SK-N-SH (cell line): ENCODE measurements at regions not wholly inside any gene's neighbourhood (a gene's known extent, or its start where the extent isn't known, plus 50 kb on each side); places are given as distances from the start of the nearest gene placed in this dataset.

ENCODE experiments used
- CTCF ChIA-PET: fragments of 300-600, 350-600 bp; formaldehyde crosslinking; extraction: SDS; loops from one replicate; lab custom pipeline; 2021; lab: Yijun Ruan, JAX
- POLR2A ChIA-PET: fragments of 350-600 bp; sonication (Branson Sonifier 250); formaldehyde crosslinking; extraction: SDS; loops from one replicate; lab custom pipeline; 2020; ENCODE audit warnings: antibody characterized with exemption, inconsistent platforms; lab: Yijun Ruan, JAX
- DNase-seq: peaks from one replicate; pipeline ENCODE4 v3.0.0; 2012
- H2AFZ ChIP-seq: fragments of 200-600 bp; sonication (generic); 2 replicates; pipeline ENCODE4 v1.8.1; 2016; ENCODE audit warnings: antibody characterized with exemption, mild to moderate bottlenecking, low read depth
- H3F3A ChIP-seq: fragments of 200-600 bp; sonication (generic); replicated peaks from 2 replicates; pipeline ENCODE3; 2016; ENCODE audit warnings: antibody characterized with exemption, mild to moderate bottlenecking; ENCODE audit not compliant: insufficient read depth
- H3K27ac ChIP-seq, 2 experiments: fragments of 200-500 bp in 1 of 2; fragments of 200-600 bp in 1 of 2; sonication (Bioruptor generic) in 1 of 2; sonication (generic), shearing (Covaris generic) in 1 of 2; 2 replicates each; pipeline versions ENCODE4 v1.5.1 to v1.6.1; 2014 to 2016; ENCODE audit warnings: low read depth in 2 of 2, inconsistent platforms in 1 of 2, low read length in 1 of 2, mild to moderate bottlenecking in 1 of 2, mixed read lengths in 1 of 2
- H3K27me3 ChIP-seq: fragments of 200-600 bp; sonication (generic), shearing (Covaris generic); 2 replicates; pipeline ENCODE4 v1.6.1; 2016; ENCODE audit warnings: mixed run types; ENCODE audit not compliant: insufficient read depth
- H3K36me3 ChIP-seq, 2 experiments: fragments of 200-500 bp in 1 of 2; fragments of 200-600 bp in 1 of 2; sonication (Bioruptor generic) in 1 of 2; sonication (generic) in 1 of 2; replicated peaks in 1 of 2; 2 replicates each; pipeline versions ENCODE3 to v1.5.1; 2014 to 2016; ENCODE audit warnings: low read length in 1 of 2, mild to moderate bottlenecking in 1 of 2; ENCODE audit not compliant: insufficient read depth in 2 of 2, control insufficient read depth in 1 of 2
- H3K4me1 ChIP-seq, 2 experiments: fragments of 200-500 bp in 1 of 2; fragments of 200-600 bp in 1 of 2; sonication (Bioruptor generic) in 1 of 2; sonication (generic), shearing (Covaris generic) in 1 of 2; 2 replicates each; pipeline versions ENCODE4 v1.5.1 to v1.6.1; 2014 to 2016; ENCODE audit warnings: low read depth in 1 of 2, low read length in 1 of 2, mixed run types in 1 of 2; ENCODE audit not compliant: insufficient read depth in 2 of 2, control insufficient read depth in 1 of 2
- H3K4me2 ChIP-seq: fragments of 200-600 bp; sonication (generic), shearing (Covaris generic); 2 replicates; pipeline ENCODE4 v1.6.1; 2017; ENCODE audit warnings: mixed run types
- H3K4me3 ChIP-seq, 2 experiments: fragments of 200-500 bp in 1 of 2; fragments of 200-600 bp in 1 of 2; sonication (Bioruptor generic) in 1 of 2; sonication (generic), shearing (Covaris generic) in 1 of 2; 2 replicates each; pipeline versions ENCODE4 v1.5.1 to v1.8.1; 2014 to 2016; ENCODE audit warnings: low read depth in 2 of 2, inconsistent platforms in 1 of 2, low read length in 1 of 2, mild to moderate bottlenecking in 1 of 2, mixed read lengths in 1 of 2, moderate library complexity in 1 of 2
- H3K79me2 ChIP-seq: fragments of 200-600 bp; sonication (generic); 2 replicates; pipeline ENCODE4 v1.8.1; 2017; ENCODE audit warnings: mild to moderate bottlenecking; ENCODE audit not compliant: insufficient read depth
- H3K9ac ChIP-seq: fragments of 200-600 bp; sonication (generic); 2 replicates; pipeline ENCODE4 v1.6.1; 2017; ENCODE audit warnings: mixed run types
- H3K9me2 ChIP-seq: fragments of 200-600 bp; sonication (generic); 2 replicates; pipeline ENCODE4 v1.6.1; 2017; ENCODE audit warnings: mixed run types
- H3K9me3 ChIP-seq: fragments of 200-600 bp; sonication (generic); 2 replicates; pipeline ENCODE4 v1.6.1; 2017; ENCODE audit warnings: mixed run types, mild to moderate bottlenecking, moderate library complexity
- H4K20me1 ChIP-seq: fragments of 200-600 bp; sonication (generic); 2 replicates; pipeline ENCODE4 v1.6.1; 2017; ENCODE audit warnings: mild to moderate bottlenecking, mixed run types; ENCODE audit not compliant: insufficient read depth
- ELF1 ChIP-seq: IDR thresholded peaks from 2 replicates; pipeline ENCODE4 v1.4.0; 2012
- FOXJ3 ChIP-seq: sonication (generic); formaldehyde crosslinking; IDR thresholded peaks from 2 replicates; pipeline ENCODE4 v1.5.1; 2020; ENCODE audit warnings: mild to moderate bottlenecking, missing genetic modification reagents
- FOXM1 ChIP-seq: IDR thresholded peaks from 2 replicates; pipeline ENCODE4 v1.4.0; 2012; ENCODE audit warnings: low read depth, mild to moderate bottlenecking
- GABPA ChIP-seq: IDR thresholded peaks from 2 replicates; pipeline ENCODE4 v1.4.0; 2012; ENCODE audit warnings: low read depth, mild to moderate bottlenecking
- GATA2 ChIP-seq: sonication (generic); formaldehyde crosslinking; IDR thresholded peaks from 2 replicates; pipeline ENCODE4 v1.5.0; 2020; ENCODE audit warnings: mild to moderate bottlenecking, missing genetic modification reagents
- NFIC ChIP-seq: IDR thresholded peaks from 2 replicates; pipeline ENCODE4 v1.4.0; 2012; ENCODE audit warnings: borderline replicate concordance
- NRF1 ChIP-seq: IDR thresholded peaks from 2 replicates; pipeline ENCODE4 v1.6.1; 2012; ENCODE audit warnings: low read depth, mild to moderate bottlenecking, low read length
- POLR2AphosphoS5 ChIP-seq: IDR thresholded peaks from 2 replicates; pipeline ENCODE4 v1.6.1; 2012; ENCODE audit warnings: low read depth, low read length
- RAD21 ChIP-seq: IDR thresholded peaks from 2 replicates; pipeline ENCODE4 v1.6.1; 2012; ENCODE audit warnings: mild to moderate bottlenecking, low read length
- RCOR1 ChIP-seq: fragments of 150-350 bp; IDR thresholded peaks from 2 replicates; pipeline ENCODE4 v1.6.1; 2017; ENCODE audit warnings: antibody characterized with exemption, low read length
- RXRA ChIP-seq: IDR thresholded peaks from 2 replicates; pipeline ENCODE4 v1.4.0; 2012; ENCODE audit warnings: low read depth, mild to moderate bottlenecking, borderline replicate concordance
- TAF1 ChIP-seq: IDR thresholded peaks from 2 replicates; pipeline ENCODE4 v1.6.1; 2012; ENCODE audit warnings: low read depth, mild to moderate bottlenecking, low read length, moderate library complexity, borderline replicate concordance
- TCF12 ChIP-seq: IDR thresholded peaks from 2 replicates; pipeline ENCODE4 v1.4.0; 2012
- TEAD4 ChIP-seq: IDR thresholded peaks from 2 replicates; pipeline ENCODE4 v1.4.0; 2012; ENCODE audit warnings: mild to moderate bottlenecking, borderline replicate concordance; ENCODE audit not compliant: insufficient read depth
- WGBS: methylation state at CpG from one replicate; pipeline ENCODE4 v1.1.6; 2017; ENCODE audit warnings: low lambda C conversion rate; 5-methylcytosine and 5-hydroxymethylcytosine counted together
- TF ChIP-seq, protein P1 (sequence below): IDR thresholded peaks from 2 replicates; pipeline ENCODE4 v1.6.1; 2012; ENCODE audit warnings: mild to moderate bottlenecking, low read depth, low read length, moderate library complexity
- TF ChIP-seq, protein P2 (sequence below): fragments of 150-350 bp; IDR thresholded peaks from 2 replicates; pipeline ENCODE4 v1.6.1; 2017; ENCODE audit warnings: antibody characterized with exemption, low read length, low read depth, borderline replicate concordance

DNA sequence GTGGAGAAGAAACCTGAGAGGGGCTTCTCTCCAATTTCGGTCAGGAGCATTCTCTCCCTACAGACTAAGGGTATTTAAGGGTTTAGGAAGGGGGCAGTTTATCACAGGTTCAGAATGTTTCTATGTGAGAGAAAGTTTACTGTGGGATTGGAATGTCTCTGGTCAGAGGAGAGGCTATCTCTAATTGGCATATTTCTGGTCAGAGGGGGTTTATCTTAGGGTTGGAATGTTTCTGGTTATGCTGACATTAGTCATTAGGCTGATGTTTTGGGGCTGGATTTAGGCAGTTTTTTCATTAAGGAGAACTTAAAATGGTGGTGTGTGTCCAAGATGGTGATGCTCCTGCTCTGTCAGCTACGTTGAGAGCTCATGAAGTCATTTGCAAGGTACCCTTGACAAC, 758.0 kb downstream of the TYW1 start:
- no peak overlapping the region for H3K27ac ChIP-seq
- H3K79me2 ChIP-seq: no peaks in the 10 kb centered on the region
- no peaks in the 10 kb centered on the region for H3K36me3 ChIP-seq
- DNase-seq: no peak
- H3K4me1 ChIP-seq: no peaks in the 10 kb centered on the region
- H3K9ac ChIP-seq: no peak overlapping the region
- TF ChIP-seq NRF1 (no peak), RAD21 (no peak), ELF1 (no peak), TEAD4 (no peak), RXRA (no peak), POLR2AphosphoS5 (no peak), FOXJ3 (CRISPR knock-in tag) (no peak), TCF12 (no peak), FOXM1 (no peak), GABPA (no peak)
- TF ChIP-seq, protein P1, sequence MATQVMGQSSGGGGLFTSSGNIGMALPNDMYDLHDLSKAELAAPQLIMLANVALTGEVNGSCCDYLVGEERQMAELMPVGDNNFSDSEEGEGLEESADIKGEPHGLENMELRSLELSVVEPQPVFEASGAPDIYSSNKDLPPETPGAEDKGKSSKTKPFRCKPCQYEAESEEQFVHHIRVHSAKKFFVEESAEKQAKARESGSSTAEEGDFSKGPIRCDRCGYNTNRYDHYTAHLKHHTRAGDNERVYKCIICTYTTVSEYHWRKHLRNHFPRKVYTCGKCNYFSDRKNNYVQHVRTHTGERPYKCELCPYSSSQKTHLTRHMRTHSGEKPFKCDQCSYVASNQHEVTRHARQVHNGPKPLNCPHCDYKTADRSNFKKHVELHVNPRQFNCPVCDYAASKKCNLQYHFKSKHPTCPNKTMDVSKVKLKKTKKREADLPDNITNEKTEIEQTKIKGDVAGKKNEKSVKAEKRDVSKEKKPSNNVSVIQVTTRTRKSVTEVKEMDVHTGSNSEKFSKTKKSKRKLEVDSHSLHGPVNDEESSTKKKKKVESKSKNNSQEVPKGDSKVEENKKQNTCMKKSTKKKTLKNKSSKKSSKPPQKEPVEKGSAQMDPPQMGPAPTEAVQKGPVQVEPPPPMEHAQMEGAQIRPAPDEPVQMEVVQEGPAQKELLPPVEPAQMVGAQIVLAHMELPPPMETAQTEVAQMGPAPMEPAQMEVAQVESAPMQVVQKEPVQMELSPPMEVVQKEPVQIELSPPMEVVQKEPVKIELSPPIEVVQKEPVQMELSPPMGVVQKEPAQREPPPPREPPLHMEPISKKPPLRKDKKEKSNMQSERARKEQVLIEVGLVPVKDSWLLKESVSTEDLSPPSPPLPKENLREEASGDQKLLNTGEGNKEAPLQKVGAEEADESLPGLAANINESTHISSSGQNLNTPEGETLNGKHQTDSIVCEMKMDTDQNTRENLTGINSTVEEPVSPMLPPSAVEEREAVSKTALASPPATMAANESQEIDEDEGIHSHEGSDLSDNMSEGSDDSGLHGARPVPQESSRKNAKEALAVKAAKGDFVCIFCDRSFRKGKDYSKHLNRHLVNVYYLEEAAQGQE: no peak
- 14% methylated on average over 2 of the region's 2 CpGs for WGBS
- no peak overlapping the region for H2AFZ ChIP-seq
- H3K4me2 ChIP-seq: no peak overlapping the region
- H3K27me3 ChIP-seq: no peaks in the 10 kb centered on the region
- CTCF ChIA-PET: no interaction called here
- no peaks in the 10 kb centered on the region for H3F3A ChIP-seq
- POLR2A ChIA-PET: no interaction called here
- peaks cover 5% of the 10 kb centered on the region; the same call in 1 of the 2 replicates for H3K9me3 ChIP-seq
- H4K20me1 ChIP-seq: no peaks in the 10 kb centered on the region
- no peak overlapping the region for H3K4me3 ChIP-seq
- H3K9me2 ChIP-seq: no peaks in the 10 kb centered on the region

DNA sequence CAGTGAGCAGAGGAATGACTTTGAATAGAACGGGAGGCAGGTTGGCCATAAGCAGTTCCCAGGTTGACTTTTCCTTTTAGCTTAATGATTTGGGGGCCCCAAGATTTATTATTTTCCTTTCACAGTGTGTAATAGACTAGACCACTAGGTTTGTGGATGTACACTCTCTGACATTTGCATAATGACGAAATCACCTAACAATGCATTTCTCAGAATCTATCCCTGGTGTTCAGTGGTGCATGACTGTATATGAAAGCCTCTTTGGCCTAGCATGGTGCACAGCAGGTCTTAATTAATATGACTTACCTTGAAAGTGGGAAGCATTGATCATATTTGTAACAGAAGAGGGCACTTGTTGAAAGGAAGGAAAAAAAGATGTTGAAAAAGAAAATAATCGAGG, 761.9 kb downstream of the TYW1 start:
- CTCF ChIA-PET: no interaction called here
- no peaks in the 10 kb centered on the region for H3K9me2 ChIP-seq
- no peaks in the 10 kb centered on the region for H3K36me3 ChIP-seq
- H3F3A ChIP-seq: no peaks in the 10 kb centered on the region
- no peak overlapping the region for H3K9ac ChIP-seq
- no peak overlapping the region for H3K27ac ChIP-seq
- POLR2A ChIA-PET: no interaction called here
- H2AFZ ChIP-seq: no peak overlapping the region
- H3K4me2 ChIP-seq: no peak overlapping the region
- WGBS: 17% methylated on average over 3 of the region's 3 CpGs
- H3K4me1 ChIP-seq: no peaks in the 10 kb centered on the region
- H3K79me2 ChIP-seq: no peaks in the 10 kb centered on the region
- no peak overlapping the region for H3K4me3 ChIP-seq
- no peaks in the 10 kb centered on the region for H4K20me1 ChIP-seq
- H3K9me3 ChIP-seq: no peaks in the 10 kb centered on the region
- TF ChIP-seq NRF1 (no peak), GATA2 (CRISPR knock-in tag) (no peak), TAF1 (no peak), ELF1 (no peak), RCOR1 (no peak), RAD21 (no peak), NFIC (no peak)
- TF ChIP-seq, protein P2, sequence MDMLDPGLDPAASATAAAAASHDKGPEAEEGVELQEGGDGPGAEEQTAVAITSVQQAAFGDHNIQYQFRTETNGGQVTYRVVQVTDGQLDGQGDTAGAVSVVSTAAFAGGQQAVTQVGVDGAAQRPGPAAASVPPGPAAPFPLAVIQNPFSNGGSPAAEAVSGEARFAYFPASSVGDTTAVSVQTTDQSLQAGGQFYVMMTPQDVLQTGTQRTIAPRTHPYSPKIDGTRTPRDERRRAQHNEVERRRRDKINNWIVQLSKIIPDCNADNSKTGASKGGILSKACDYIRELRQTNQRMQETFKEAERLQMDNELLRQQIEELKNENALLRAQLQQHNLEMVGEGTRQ: no peak
- TF ChIP-seq, protein P1: no peak
- H3K27me3 ChIP-seq: no peaks in the 10 kb centered on the region
- DNase-seq: no peak
